AG04449 (cell line): ENCODE measurements at regions not wholly inside any gene's neighbourhood (a gene's known extent, or its start where the extent isn't known, plus 50 kb on each side); places are given as distances from the start of the nearest gene placed in this dataset.

Experiments used
- CTCF ChIA-PET: fragments of 350-600 bp; formaldehyde crosslinking; extraction: SDS; loops from one replicate; lab custom pipeline; 2021; ENCODE audit warnings: antibody characterized with exemption; lab: Yijun Ruan, JAX
- POLR2A ChIA-PET: fragments of 400-600, 350-600 bp; formaldehyde crosslinking; extraction: SDS; loops from one replicate; lab custom pipeline; 2020; ENCODE audit warnings: antibody characterized with exemption, inconsistent platforms; lab: Yijun Ruan, JAX
- DNase-seq: peaks from one replicate; pipeline ENCODE4 v3.0.0-alpha.2; 2010; ENCODE audit warnings: low read depth, low spot score
- H3K4me3 ChIP-seq: 2 replicates; pipeline ENCODE4 v1.5.1; 2011; ENCODE audit warnings: low read depth, mild to moderate bottlenecking, control low read depth, low read length
- CTCF ChIP-seq: IDR thresholded peaks from one replicate; pipeline ENCODE4 v1.5.1; 2011; ENCODE audit warnings: mild to moderate bottlenecking, moderate library complexity, low read length, control low read depth, inconsistent platforms; ENCODE audit not compliant: insufficient read depth; ENCODE audit errors: missing control alignments

- DNase-seq, result no peak
- no peak for TF ChIP-seq CTCF
- H3K4me3 ChIP-seq, result no peak overlapping the region
- POLR2A ChIA-PET, result no interaction called here
- CTCF ChIA-PET, result no interaction called here
Observed at GRCh38 chr3:72386327-72387000, 461.8 kb downstream of the SHQ1 start.

GRCh38 chr3:72385167-72385566 is 463.1 kb downstream of the SHQ1 start:
- CTCF ChIA-PET, result no interaction called here
- POLR2A ChIA-PET, result no interaction called here
- DNase-seq, result no peak
- H3K4me3 ChIP-seq, result no peak overlapping the region
- TF ChIP-seq CTCF, result no peak

- CTCF ChIA-PET, result interaction anchor here (0.6 to 0.7 kb wide), 2 partner anchors 111 to 407 kb away, joined by 3 read pairs; no protein-coding TSS in a partner anchor
- no peak for DNase-seq
- TF ChIP-seq CTCF, result no peak
- POLR2A ChIA-PET, result no interaction called here
- no peak overlapping the region for H3K4me3 ChIP-seq
Observed at GRCh38 chr3:72384602-72385001, 463.6 kb downstream of the SHQ1 start.

- POLR2A ChIA-PET, result no interaction called here
- no peak for TF ChIP-seq CTCF
- no peak for DNase-seq
- CTCF ChIA-PET, result interaction anchor here (0.7 kb wide), 1 partner anchor 111 kb away, joined by 3 read pairs; no protein-coding TSS in a partner anchor
- H3K4me3 ChIP-seq, result no peak overlapping the region
Observed at GRCh38 chr3:72383883-72384282, 464.4 kb downstream of the SHQ1 start.

DNA sequence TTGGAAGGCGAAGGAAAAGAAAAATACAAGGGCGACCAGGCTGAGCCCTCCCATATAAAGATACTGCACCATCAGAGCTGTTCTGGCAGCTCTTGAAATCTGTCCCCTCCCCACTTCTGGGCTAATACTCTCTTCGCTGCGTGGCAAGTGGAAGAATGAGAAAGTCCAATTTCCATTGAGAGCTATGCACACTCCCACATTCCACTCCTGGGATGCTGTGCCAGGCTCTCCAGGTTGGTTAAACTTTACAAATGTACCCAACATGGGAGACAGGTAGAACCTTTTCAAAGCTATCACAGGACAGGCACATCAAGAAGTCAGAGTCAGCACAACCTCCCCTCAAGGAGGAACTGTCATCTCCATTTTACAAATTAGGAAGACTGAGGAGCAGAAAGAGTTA is 465.0 kb downstream of the SHQ1 start:
- TF ChIP-seq CTCF, result no peak
- POLR2A ChIA-PET, result no interaction called here
- CTCF ChIA-PET, result no interaction called here

DNA sequence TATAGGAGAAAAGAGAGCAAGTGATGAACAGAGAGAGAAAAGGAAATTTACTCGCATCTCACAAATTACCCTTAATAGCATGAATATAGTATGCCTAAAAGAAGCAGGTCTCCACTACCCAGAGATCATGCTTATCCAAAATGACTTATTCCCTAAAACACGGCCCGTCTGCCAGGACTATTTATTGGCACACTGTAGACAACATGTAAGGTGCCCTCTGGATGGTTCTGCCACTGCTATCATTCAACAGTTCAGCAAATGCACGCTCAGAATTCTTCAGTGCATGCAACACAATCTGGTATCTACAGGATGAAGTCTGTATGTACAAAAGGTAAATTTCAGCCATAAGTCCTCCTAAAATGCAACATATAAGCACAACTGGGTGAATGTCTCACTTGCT is 465.8 kb downstream of the SHQ1 start:
- no peak for DNase-seq
- H3K4me3 ChIP-seq, result no peak overlapping the region
- TF ChIP-seq CTCF, result no peak
- ChIA-PET POLR2A (no interaction called here), CTCF (no interaction called here)

More for the DNA sequence above, 465.0 kb downstream of the SHQ1 start:
- no peak for DNase-seq
- no peak overlapping the region for H3K4me3 ChIP-seq
